HG02852 (cell line): ENCODE measurements at regions not wholly inside any gene's neighbourhood (a gene's known extent, or its start where the extent isn't known, plus 50 kb on each side); places are given as distances from the start of the nearest gene placed in this dataset.

Experiments
- ATAC-seq: cut with Tn5 transposase; IDR thresholded peaks from one replicate; pipeline ENCODE4 v1.9.1; 2021; ENCODE audit warnings: mild to moderate bottlenecking, moderate library complexity; ENCODE audit not compliant: unreplicated experiment

- ATAC-seq: no peak
Observed at GRCh38 chr17:14776791-14777190, 475.9 kb downstream of the HS3ST3B1 start.

- no peak for ATAC-seq
Observed at GRCh38 chr17:14775731-14776492, 475.0 kb downstream of the HS3ST3B1 start.

- no peak for ATAC-seq
Observed at GRCh38 chr17:14774774-14775173, 473.9 kb downstream of the HS3ST3B1 start.

- ATAC-seq: no peak
Observed at GRCh38 chr17:14772776-14773175, 471.9 kb downstream of the HS3ST3B1 start.

- ATAC-seq: no peak
Observed at GRCh38 chr17:14771543-14771942, 470.7 kb downstream of the HS3ST3B1 start.

GRCh38 chr17:14768923-14769322 lies 468.0 kb downstream of the HS3ST3B1 start:
- no peak for ATAC-seq

- ATAC-seq: no peak
Observed at GRCh38 chr17:14762736-14763479, 462.0 kb downstream of the HS3ST3B1 start.

- ATAC-seq: peak; percentile 48
Observed at GRCh38 chr17:14760719-14761411, 460.0 kb downstream of the HS3ST3B1 start.

- ATAC-seq: peak; percentile 34
Observed at GRCh38 chr17:14760212-14760611, 459.3 kb downstream of the HS3ST3B1 start.

GRCh38 chr17:14759325-14759724 lies 458.4 kb downstream of the HS3ST3B1 start:
- ATAC-seq: no peak

- no peak for ATAC-seq
Observed at GRCh38 chr17:14756479-14756878, 455.6 kb downstream of the HS3ST3B1 start.

- no peak for ATAC-seq
Observed at GRCh38 chr17:14755002-14755401, 454.1 kb downstream of the HS3ST3B1 start.

- ATAC-seq: no peak
Observed at GRCh38 chr17:14753383-14753782, 452.5 kb downstream of the HS3ST3B1 start.

GRCh38 chr17:14752011-14752410 lies 451.1 kb downstream of the HS3ST3B1 start:
- ATAC-seq: no peak

GRCh38 chr17:14750866-14751265 lies 450.0 kb downstream of the HS3ST3B1 start:
- ATAC-seq: no peak

GRCh38 chr17:14749269-14749668 lies 448.4 kb downstream of the HS3ST3B1 start:
- no peak for ATAC-seq

GRCh38 chr17:14748036-14748710 lies 447.3 kb downstream of the HS3ST3B1 start:
- peak; percentile 60 for ATAC-seq

GRCh38 chr17:14747603-14747950 lies 446.7 kb downstream of the HS3ST3B1 start:
- no peak for ATAC-seq

GRCh38 chr17:14746822-14747602 lies 446.1 kb downstream of the HS3ST3B1 start:
- no peak for ATAC-seq

GRCh38 chr17:14745541-14745940 lies 444.7 kb downstream of the HS3ST3B1 start:
- ATAC-seq: no peak
